ENCODE measurements at regions not wholly inside any gene's neighbourhood (a gene's known extent, or its start where the extent isn't known, plus 50 kb on each side); places are given as distances from the start of the nearest gene placed in this dataset.

GRCh38 chr4:187565416-187565815 is 430.2 kb upstream of the ZFP42 start:
- H3K36me3 ChIP-seq (replicated peaks; ENCODE audit: insufficient read depth, low read depth): no peaks in the 10 kb centered on the region
- H3K27me3 ChIP-seq: no peaks in the 10 kb centered on the region
- TF ChIP-seq EZH2phosphoT487 (IDR thresholded peaks at IDR 0.05; ENCODE audit: low read depth, severe bottlenecking, unreplicated experiment) (no peak), CTCF (IDR thresholded peaks at IDR 0.05; ENCODE audit: poor library complexity) (no peak), EZH2 (IDR thresholded peaks at IDR 0.05; ENCODE audit: borderline replicate concordance) (no peak)
- no peaks in the 10 kb centered on the region for H3K79me2 ChIP-seq
- no peaks in the 10 kb centered on the region for H4K20me1 ChIP-seq (ENCODE audit: insufficient read depth, poor library complexity, severe bottlenecking)
- no peaks in the 10 kb centered on the region for H3K9me2 ChIP-seq (replicated peaks; ENCODE audit: insufficient read depth)
- no peaks in the 10 kb centered on the region for H3K4me1 ChIP-seq (ENCODE audit: insufficient read depth)
- no peak overlapping the region for H3K4me3 ChIP-seq
- no peak for DNase-seq (ENCODE audit: low spot score)
- H3K27ac ChIP-seq: no peak overlapping the region
- H3K9me3 ChIP-seq (ENCODE audit: low read depth): no peaks in the 10 kb centered on the region
- WGBS (ENCODE audit: low lambda C conversion rate, missing lambda C conversion rate): 86% methylated on average over 11 of the region's 11 CpGs
- H3K4me2 ChIP-seq: no peak overlapping the region
- H2AFZ ChIP-seq: no peak overlapping the region

GRCh38 chr4:187569871-187570270 is 425.7 kb upstream of the ZFP42 start:
- 75% methylated on average over 6 of the region's 6 CpGs for WGBS (ENCODE audit: low lambda C conversion rate, missing lambda C conversion rate)
- Histone ChIP-seq H3K4me1 (ENCODE audit: insufficient read depth) (no peaks in the 10 kb centered on the region), H3K79me2 (no peaks in the 10 kb centered on the region), H3K36me3 (replicated peaks; ENCODE audit: insufficient read depth, low read depth) (no peaks in the 10 kb centered on the region), H3K9me2 (replicated peaks; ENCODE audit: insufficient read depth) (no peaks in the 10 kb centered on the region), H2AFZ (no peak overlapping the region), H3K27me3 (no peaks in the 10 kb centered on the region), H3K9me3 (ENCODE audit: low read depth) (no peaks in the 10 kb centered on the region), H3K4me3 (no peak overlapping the region), H3K27ac (no peak overlapping the region), H4K20me1 (ENCODE audit: insufficient read depth, poor library complexity, severe bottlenecking) (no peaks in the 10 kb centered on the region), H3K4me2 (no peak overlapping the region)
- TF ChIP-seq EZH2phosphoT487 (IDR thresholded peaks at IDR 0.05; ENCODE audit: low read depth, severe bottlenecking, unreplicated experiment): no peak
- TF ChIP-seq CTCF (IDR thresholded peaks at IDR 0.05; ENCODE audit: poor library complexity): no peak
- TF ChIP-seq EZH2 (IDR thresholded peaks at IDR 0.05; ENCODE audit: borderline replicate concordance): no peak
- no peak for DNase-seq (ENCODE audit: low spot score)

GRCh38 chr4:187575706-187576105 is 419.9 kb upstream of the ZFP42 start:
- TF ChIP-seq CTCF (IDR thresholded peaks at IDR 0.05; ENCODE audit: poor library complexity) (no peak), EZH2phosphoT487 (IDR thresholded peaks at IDR 0.05; ENCODE audit: low read depth, severe bottlenecking, unreplicated experiment) (no peak), EZH2 (IDR thresholded peaks at IDR 0.05; ENCODE audit: borderline replicate concordance) (no peak)
- H2AFZ ChIP-seq: no peak overlapping the region
- no peak overlapping the region for H3K27ac ChIP-seq

GRCh38 chr4:187576751-187577150 is 418.8 kb upstream of the ZFP42 start:
- no peaks in the 10 kb centered on the region for H3K36me3 ChIP-seq (replicated peaks; ENCODE audit: insufficient read depth, low read depth)
- H3K9me2 ChIP-seq (replicated peaks; ENCODE audit: insufficient read depth): no peaks in the 10 kb centered on the region
- H4K20me1 ChIP-seq (ENCODE audit: insufficient read depth, poor library complexity, severe bottlenecking): no peaks in the 10 kb centered on the region
- H3K9me3 ChIP-seq (ENCODE audit: low read depth): no peaks in the 10 kb centered on the region
- no peak overlapping the region for H2AFZ ChIP-seq
- no peaks in the 10 kb centered on the region for H3K79me2 ChIP-seq
- no peaks in the 10 kb centered on the region for H3K27me3 ChIP-seq
- TF ChIP-seq EZH2 (IDR thresholded peaks at IDR 0.05; ENCODE audit: borderline replicate concordance) (no peak), EZH2phosphoT487 (IDR thresholded peaks at IDR 0.05; ENCODE audit: low read depth, severe bottlenecking, unreplicated experiment) (no peak), CTCF (IDR thresholded peaks at IDR 0.05; ENCODE audit: poor library complexity) (no peak)
- H3K4me2 ChIP-seq: no peak overlapping the region
- H3K4me3 ChIP-seq: no peak overlapping the region
- no peak for DNase-seq (ENCODE audit: low spot score)
- H3K27ac ChIP-seq: no peak overlapping the region
- H3K4me1 ChIP-seq (ENCODE audit: insufficient read depth): no peaks in the 10 kb centered on the region

More at GRCh38 chr4:187575706-187576105, 419.9 kb upstream of the ZFP42 start:
- no peak for DNase-seq (ENCODE audit: low spot score)
- WGBS (ENCODE audit: low lambda C conversion rate, missing lambda C conversion rate): 94% methylated on average over 2 of the region's 2 CpGs
- Histone ChIP-seq H4K20me1 (ENCODE audit: insufficient read depth, poor library complexity, severe bottlenecking) (no peaks in the 10 kb centered on the region), H3K27me3 (no peaks in the 10 kb centered on the region), H3K4me1 (ENCODE audit: insufficient read depth) (no peaks in the 10 kb centered on the region), H3K4me2 (no peak overlapping the region), H3K36me3 (replicated peaks; ENCODE audit: insufficient read depth, low read depth) (no peaks in the 10 kb centered on the region), H3K4me3 (no peak overlapping the region), H3K79me2 (no peaks in the 10 kb centered on the region), H3K9me3 (ENCODE audit: low read depth) (no peaks in the 10 kb centered on the region), H3K9me2 (replicated peaks; ENCODE audit: insufficient read depth) (no peaks in the 10 kb centered on the region)

Data from hepatocyte (in vitro differentiated cells).